ENCODE measurements at regions not wholly inside any gene's neighbourhood (a gene's known extent, or its start where the extent isn't known, plus 50 kb on each side); places are given as distances from the start of the nearest gene placed in this dataset.

GRCh38 chr10:45152726-45153125 lies 152.0 kb downstream of the ZNF22 start:
- no peaks in the 10 kb centered on the region for H3K9me3 ChIP-seq (ENCODE audit: control insufficient read depth, insufficient read depth, low read depth, low read length)
- H3K27me3 ChIP-seq (ENCODE audit: control insufficient read depth, insufficient read depth, low read length) = no peaks in the 10 kb centered on the region
- no peak overlapping the region for H2AFZ ChIP-seq (ENCODE audit: low read length)
- H3K27ac ChIP-seq (ENCODE audit: insufficient read depth, low read length) = no peak overlapping the region
- DNase-seq (ENCODE audit: low read depth in 2 of 2) = peak in 1 of 2 donors; percentile 64
- no peaks in the 10 kb centered on the region for H3K36me3 ChIP-seq (ENCODE audit: control insufficient read depth, insufficient read depth, low read length)
- no peaks in the 10 kb centered on the region for H3K4me1 ChIP-seq (ENCODE audit: control insufficient read depth, extremely low read depth, insufficient read depth, low read length)
- no peak overlapping the region for H3K4me3 ChIP-seq (replicated peaks in 1 of 4; ENCODE audit: control extremely low read depth in 1 of 4, insufficient read depth in 1 of 4, low read depth in 3 of 4, low read length in 4 of 4)
- H3K79me2 ChIP-seq (ENCODE audit: control insufficient read depth, insufficient read depth, low read length) = no peaks in the 10 kb centered on the region
- no peaks in the 10 kb centered on the region for H4K20me1 ChIP-seq (ENCODE audit: control insufficient read depth, extremely low read depth, insufficient read depth, low read length)
- H3K4me2 ChIP-seq (ENCODE audit: extremely low read depth, insufficient read depth, low read length) = no peak overlapping the region
- no peak for TF ChIP-seq CTCF (conservative IDR thresholded peaks at IDR 0.05 in 1 of 2, IDR thresholded peaks at IDR 0.05 in 1 of 2; ENCODE audit: low read depth in 1 of 2, low read length in 2 of 2)
- no peak for TF ChIP-seq EZH2 (IDR thresholded peaks at IDR 0.05; ENCODE audit: low read length, missing control alignments)
- no peak overlapping the region for H3K9ac ChIP-seq (ENCODE audit: insufficient read depth, low read length)

- Histone ChIP-seq H3K27me3 (ENCODE audit: control insufficient read depth, insufficient read depth, low read length) (no peaks in the 10 kb centered on the region), H3K9ac (ENCODE audit: insufficient read depth, low read length) (no peak overlapping the region), H3K36me3 (ENCODE audit: control insufficient read depth, insufficient read depth, low read length) (no peaks in the 10 kb centered on the region), H3K4me2 (ENCODE audit: extremely low read depth, insufficient read depth, low read length) (no peak overlapping the region), H3K4me3 (replicated peaks in 1 of 4; ENCODE audit: control extremely low read depth in 1 of 4, insufficient read depth in 1 of 4, low read depth in 3 of 4, low read length in 4 of 4) (no peak overlapping the region), H2AFZ (ENCODE audit: low read length) (no peak overlapping the region), H3K4me1 (ENCODE audit: control insufficient read depth, extremely low read depth, insufficient read depth, low read length) (no peaks in the 10 kb centered on the region), H3K9me3 (ENCODE audit: control insufficient read depth, insufficient read depth, low read depth, low read length) (no peaks in the 10 kb centered on the region), H4K20me1 (ENCODE audit: control insufficient read depth, extremely low read depth, insufficient read depth, low read length) (no peaks in the 10 kb centered on the region), H3K27ac (ENCODE audit: insufficient read depth, low read length) (no peak overlapping the region), H3K79me2 (ENCODE audit: control insufficient read depth, insufficient read depth, low read length) (no peaks in the 10 kb centered on the region)
- TF ChIP-seq CTCF (conservative IDR thresholded peaks at IDR 0.05 in 1 of 2, IDR thresholded peaks at IDR 0.05 in 1 of 2; ENCODE audit: low read depth in 1 of 2, low read length in 2 of 2) (no peak), EZH2 (IDR thresholded peaks at IDR 0.05; ENCODE audit: low read length, missing control alignments) (no peak)
- DNase-seq (ENCODE audit: low read depth in 2 of 2) = peak in 1 of 2 donors; percentile 24
Measured at GRCh38 chr10:45154502-45154901, 153.8 kb downstream of the ZNF22 start.

GRCh38 chr10:45155784-45156183 lies 155.1 kb downstream of the ZNF22 start:
- Histone ChIP-seq H3K4me2 (ENCODE audit: extremely low read depth, insufficient read depth, low read length) (no peak overlapping the region), H4K20me1 (ENCODE audit: control insufficient read depth, extremely low read depth, insufficient read depth, low read length) (no peaks in the 10 kb centered on the region), H3K4me3 (replicated peaks in 1 of 4; ENCODE audit: control extremely low read depth in 1 of 4, insufficient read depth in 1 of 4, low read depth in 3 of 4, low read length in 4 of 4) (no peak overlapping the region), H3K27me3 (ENCODE audit: control insufficient read depth, insufficient read depth, low read length) (no peaks in the 10 kb centered on the region), H3K27ac (ENCODE audit: insufficient read depth, low read length) (no peak overlapping the region), H3K36me3 (ENCODE audit: control insufficient read depth, insufficient read depth, low read length) (no peaks in the 10 kb centered on the region), H3K79me2 (ENCODE audit: control insufficient read depth, insufficient read depth, low read length) (no peaks in the 10 kb centered on the region), H3K9me3 (ENCODE audit: control insufficient read depth, insufficient read depth, low read depth, low read length) (no peaks in the 10 kb centered on the region), H3K9ac (ENCODE audit: insufficient read depth, low read length) (no peak overlapping the region), H2AFZ (ENCODE audit: low read length) (no peak overlapping the region), H3K4me1 (ENCODE audit: control insufficient read depth, extremely low read depth, insufficient read depth, low read length) (no peaks in the 10 kb centered on the region)
- TF ChIP-seq EZH2 (IDR thresholded peaks at IDR 0.05; ENCODE audit: low read length, missing control alignments) = no peak
- no peak for TF ChIP-seq CTCF (conservative IDR thresholded peaks at IDR 0.05 in 1 of 2, IDR thresholded peaks at IDR 0.05 in 1 of 2; ENCODE audit: low read depth in 1 of 2, low read length in 2 of 2)
- DNase-seq (ENCODE audit: low read depth in 2 of 2) = no peak

Data from fibroblast of lung (primary cell).